GM10248 (cell line): ENCODE measurements at regions not wholly inside any gene's neighbourhood (a gene's known extent, or its start where the extent isn't known, plus 50 kb on each side); places are given as distances from the start of the nearest gene placed in this dataset.

Experiments used
- CTCF ChIA-PET: fragments of 300-600 bp; sonication (Branson Sonifier 250); formaldehyde crosslinking; extraction: SDS; loops from one replicate; lab custom pipeline; 2021; ENCODE audit warnings: antibody characterized with exemption; lab: Yijun Ruan, JAX
- POLR2A ChIA-PET: fragments of 350-650 bp; sonication (Branson Sonifier 250); formaldehyde crosslinking; extraction: SDS; loops from one replicate; lab custom pipeline; 2020; ENCODE audit warnings: antibody characterized with exemption; lab: Yijun Ruan, JAX
- DNase-seq: peaks from one replicate; pipeline ENCODE4 v3.0.0; 2012; ENCODE audit errors: extremely low spot score
- TF ChIP-seq, protein P1 (sequence below): IDR thresholded peaks from 2 replicates; pipeline ENCODE4 v1.5.1; 2012; ENCODE audit warnings: mild to moderate bottlenecking, low read depth; ENCODE audit errors: extremely low read depth, missing control alignments, control extremely low read depth

- POLR2A ChIA-PET = no interaction called here
- CTCF ChIA-PET = no interaction called here
- TF ChIP-seq, protein P1, sequence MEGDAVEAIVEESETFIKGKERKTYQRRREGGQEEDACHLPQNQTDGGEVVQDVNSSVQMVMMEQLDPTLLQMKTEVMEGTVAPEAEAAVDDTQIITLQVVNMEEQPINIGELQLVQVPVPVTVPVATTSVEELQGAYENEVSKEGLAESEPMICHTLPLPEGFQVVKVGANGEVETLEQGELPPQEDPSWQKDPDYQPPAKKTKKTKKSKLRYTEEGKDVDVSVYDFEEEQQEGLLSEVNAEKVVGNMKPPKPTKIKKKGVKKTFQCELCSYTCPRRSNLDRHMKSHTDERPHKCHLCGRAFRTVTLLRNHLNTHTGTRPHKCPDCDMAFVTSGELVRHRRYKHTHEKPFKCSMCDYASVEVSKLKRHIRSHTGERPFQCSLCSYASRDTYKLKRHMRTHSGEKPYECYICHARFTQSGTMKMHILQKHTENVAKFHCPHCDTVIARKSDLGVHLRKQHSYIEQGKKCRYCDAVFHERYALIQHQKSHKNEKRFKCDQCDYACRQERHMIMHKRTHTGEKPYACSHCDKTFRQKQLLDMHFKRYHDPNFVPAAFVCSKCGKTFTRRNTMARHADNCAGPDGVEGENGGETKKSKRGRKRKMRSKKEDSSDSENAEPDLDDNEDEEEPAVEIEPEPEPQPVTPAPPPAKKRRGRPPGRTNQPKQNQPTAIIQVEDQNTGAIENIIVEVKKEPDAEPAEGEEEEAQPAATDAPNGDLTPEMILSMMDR = no peak
- no peak for DNase-seq
Observed at GRCh38 chr2:221675201-221675908, 103.3 kb upstream of the EPHA4 start.

DNA sequence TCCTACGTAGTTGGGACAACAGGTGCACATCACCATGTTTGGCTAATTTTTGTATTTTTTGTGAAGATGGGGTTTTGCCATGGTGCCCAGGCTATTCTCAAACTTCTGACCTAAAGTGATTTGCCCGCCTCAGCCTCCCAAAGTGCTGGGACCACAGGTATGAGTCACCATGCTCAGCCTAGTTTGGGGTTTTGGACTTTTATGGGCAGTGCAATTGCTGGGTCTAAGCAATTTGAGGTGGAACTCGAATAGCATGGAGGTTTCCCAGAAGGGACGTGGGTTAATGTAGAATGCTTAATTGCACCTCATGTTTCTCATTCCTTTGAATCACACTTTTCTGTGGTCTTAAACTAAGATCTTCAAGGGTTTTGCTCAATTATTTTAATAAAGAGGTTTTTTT, 102.3 kb upstream of the EPHA4 start:
- no peak for DNase-seq
- CTCF ChIA-PET = no interaction called here
- TF ChIP-seq, protein P1 = no peak
- POLR2A ChIA-PET = no interaction called here

DNA sequence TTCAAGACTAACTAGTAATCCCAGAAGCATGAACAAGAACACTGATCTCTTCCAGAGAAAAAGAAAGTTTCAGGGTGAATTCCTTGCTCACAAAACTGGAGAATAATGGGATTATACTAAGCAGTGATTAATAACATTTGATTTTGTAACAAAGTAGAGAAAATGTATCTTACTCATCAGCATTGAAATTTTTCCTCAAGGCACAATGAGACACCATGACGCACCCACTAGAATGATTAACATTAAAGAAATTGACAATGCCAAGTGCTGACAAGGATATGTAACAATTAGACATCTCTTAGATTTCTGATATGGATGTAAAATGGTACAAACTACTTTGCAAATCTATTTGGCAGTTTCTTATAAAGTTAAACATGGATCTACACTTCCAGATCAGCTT, 101.1 kb upstream of the EPHA4 start:
- DNase-seq = no peak
- CTCF ChIA-PET = no interaction called here
- TF ChIP-seq, protein P1 = no peak
- POLR2A ChIA-PET = no interaction called here

DNA sequence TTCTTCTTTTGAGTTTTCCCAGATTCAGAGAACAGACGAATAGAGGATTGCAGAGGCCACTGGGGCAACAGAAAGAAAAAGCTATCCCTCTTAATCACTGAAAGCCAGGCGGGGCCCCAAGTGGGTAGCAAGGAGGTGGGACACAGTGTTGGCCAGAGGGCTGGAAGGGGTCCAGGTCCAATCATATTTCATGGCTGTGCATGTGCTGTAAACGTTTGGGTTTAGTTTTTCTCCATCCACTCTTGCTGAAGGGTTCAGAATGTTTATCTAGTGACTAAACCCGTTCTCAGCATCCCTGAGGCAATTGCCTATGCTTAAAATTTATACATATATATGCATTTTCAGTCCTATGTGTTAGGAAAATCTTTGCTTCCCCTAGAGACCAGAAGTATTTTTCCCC, 99.4 kb upstream of the EPHA4 start:
- no peak for DNase-seq
- TF ChIP-seq, protein P1 = no peak
- POLR2A ChIA-PET = no interaction called here
- CTCF ChIA-PET = interaction anchor here (1.1 kb wide), 1 partner anchor 20 kb away, joined by 3 read pairs; no protein-coding TSS in a partner anchor

GRCh38 chr2:221662689-221663391, 90.7 kb upstream of the EPHA4 start:
- DNase-seq = no peak
- TF ChIP-seq, protein P1 = no peak
- CTCF ChIA-PET = no interaction called here
- POLR2A ChIA-PET = no interaction called here

GRCh38 chr2:221657806-221658205, 85.7 kb upstream of the EPHA4 start:
- DNase-seq = no peak
- TF ChIP-seq, protein P1 = no peak
- ChIA-PET CTCF (no interaction called here), POLR2A (no interaction called here)
